CD8-positive, alpha-beta memory T cell (primary cell): ENCODE measurements at regions not wholly inside any gene's neighbourhood (a gene's known extent, or its start where the extent isn't known, plus 50 kb on each side); places are given as distances from the start of the nearest gene placed in this dataset.
"Not testable (repeated sequence)": the region's sequence is repeated elsewhere in the genome, so short reads cannot be mapped to it uniquely, and the experiment has no call there.

Source experiments
- CTCF ChIA-PET: fragments of 350-600 bp; sonication (Branson Sonifier 250); formaldehyde crosslinking; loops from one replicate; lab custom pipeline; 2021; ENCODE audit warnings: antibody characterized with exemption; lab: Charles Lee
- POLR2A ChIA-PET: fragments of 350-600 bp; sonication (Branson Sonifier 250); formaldehyde crosslinking; loops from one replicate; lab custom pipeline; 2021; ENCODE audit warnings: antibody characterized with exemption; lab: Charles Lee
- DNase-seq, 5 donors: peaks; one replicate each; pipeline versions ENCODE4 v3.0.0 to v3.0.0-alpha.2; 2020 to 2022; ENCODE audit warnings: mixed read lengths in 1 of 5
- H3K27ac ChIP-seq: one replicate; pipeline ENCODE4 v1.7.0; 2013; ENCODE audit warnings: low read depth, mild to moderate bottlenecking, low read length, moderate library complexity
- H3K27me3 ChIP-seq: 2 replicates; pipeline ENCODE4 v1.7.0; 2013; ENCODE audit warnings: low read length, mild to moderate bottlenecking; ENCODE audit not compliant: insufficient read depth, poor library complexity, severe bottlenecking
- H3K36me3 ChIP-seq: 2 replicates; pipeline ENCODE4 v1.7.0; 2013; ENCODE audit warnings: mild to moderate bottlenecking, low read length, moderate library complexity; ENCODE audit not compliant: insufficient read depth
- H3K4me1 ChIP-seq: 2 replicates; pipeline ENCODE4 v1.7.0; 2013; ENCODE audit warnings: mild to moderate bottlenecking, low read length, moderate library complexity; ENCODE audit not compliant: insufficient read depth
- H3K4me3 ChIP-seq: 2 replicates; pipeline ENCODE4 v1.7.0; 2013; ENCODE audit warnings: mild to moderate bottlenecking, low read length
- H3K9me3 ChIP-seq: 2 replicates; pipeline ENCODE4 v1.7.0; 2013; ENCODE audit warnings: mild to moderate bottlenecking, low read length
- H3K27ac Mint-ChIP-seq, 8 donors: one replicate each; pipeline ENCODE4 v1.8.0; 2020 to 2021; ENCODE audit warnings: mixed read lengths in 8 of 8, mild to moderate bottlenecking in 6 of 8, inconsistent platforms in 3 of 8, moderate library complexity in 3 of 8
- H3K27me3 Mint-ChIP-seq, 2 donors: one replicate each; pipeline ENCODE4 v1.8.0; 2020 to 2021; ENCODE audit warnings: mixed read lengths in 2 of 2, mild to moderate bottlenecking in 1 of 2, moderate library complexity in 1 of 2
- H3K36me3 Mint-ChIP-seq, 3 donors: one replicate each; pipeline ENCODE4 v1.8.0; 2020 to 2021; ENCODE audit warnings: mixed read lengths in 3 of 3, inconsistent platforms in 1 of 3, mild to moderate bottlenecking in 1 of 3
- H3K4me1 Mint-ChIP-seq, 3 donors: one replicate each; pipeline ENCODE4 v1.8.0; 2020 to 2021; ENCODE audit warnings: mixed read lengths in 3 of 3, inconsistent platforms in 1 of 3, mild to moderate bottlenecking in 1 of 3
- H3K4me3 Mint-ChIP-seq, 7 donors: one replicate each; pipeline ENCODE4 v1.8.0; 2020 to 2021; ENCODE audit warnings: mixed read lengths in 7 of 7, mild to moderate bottlenecking in 6 of 7, moderate library complexity in 4 of 7, inconsistent platforms in 2 of 7
- H3K9me3 Mint-ChIP-seq, 5 donors: one replicate each; pipeline ENCODE4 v1.8.0; 2020 to 2022; ENCODE audit warnings: mixed read lengths in 5 of 5, mild to moderate bottlenecking in 3 of 5, moderate library complexity in 2 of 5, inconsistent platforms in 1 of 5

- H3K4me1 ChIP-seq, H3K27me3 ChIP-seq, CTCF ChIA-PET, DNase-seq, H3K4me3 Mint-ChIP-seq, H3K9me3 ChIP-seq, H3K27ac Mint-ChIP-seq, H3K36me3 ChIP-seq, H3K27me3 Mint-ChIP-seq, H3K9me3 Mint-ChIP-seq, H3K4me3 ChIP-seq, H3K27ac ChIP-seq, H3K36me3 Mint-ChIP-seq, POLR2A ChIA-PET: not testable (repeated sequence)
- H3K4me1 Mint-ChIP-seq: peaks cover 3 to 16% (median 13%) of the 10 kb centered on the region in 3 donors
These were observed 462.9 kb upstream of the JARID2 start for GRCh38 chr6:14782921-14783464.

GRCh38 chr6:14783594-14783993 is 462.3 kb upstream of the JARID2 start:
- Mint-ChIP-seq H3K4me1 (peaks cover 3 to 16% (median 13%) of the 10 kb centered on the region in 3 donors), H3K9me3 (peaks cover 0 to 2% (median 0%) of the 10 kb centered on the region in 5 donors), H3K27me3 (peaks cover 0 to 4% of the 10 kb centered on the region in 2 donors), H3K4me3 (no peak overlapping the region), H3K36me3 (no peaks in the 10 kb centered on the region), H3K27ac (no peak overlapping the region)
- Histone ChIP-seq H3K4me3 (no peak overlapping the region), H3K9me3 (no peaks in the 10 kb centered on the region), H3K27me3 (no peaks in the 10 kb centered on the region), H3K36me3 (no peaks in the 10 kb centered on the region), H3K27ac (no peak overlapping the region), H3K4me1 (peaks cover 7% of the 10 kb centered on the region)
- DNase-seq: no peak
- CTCF ChIA-PET: no interaction called here
- POLR2A ChIA-PET: no interaction called here

DNA sequence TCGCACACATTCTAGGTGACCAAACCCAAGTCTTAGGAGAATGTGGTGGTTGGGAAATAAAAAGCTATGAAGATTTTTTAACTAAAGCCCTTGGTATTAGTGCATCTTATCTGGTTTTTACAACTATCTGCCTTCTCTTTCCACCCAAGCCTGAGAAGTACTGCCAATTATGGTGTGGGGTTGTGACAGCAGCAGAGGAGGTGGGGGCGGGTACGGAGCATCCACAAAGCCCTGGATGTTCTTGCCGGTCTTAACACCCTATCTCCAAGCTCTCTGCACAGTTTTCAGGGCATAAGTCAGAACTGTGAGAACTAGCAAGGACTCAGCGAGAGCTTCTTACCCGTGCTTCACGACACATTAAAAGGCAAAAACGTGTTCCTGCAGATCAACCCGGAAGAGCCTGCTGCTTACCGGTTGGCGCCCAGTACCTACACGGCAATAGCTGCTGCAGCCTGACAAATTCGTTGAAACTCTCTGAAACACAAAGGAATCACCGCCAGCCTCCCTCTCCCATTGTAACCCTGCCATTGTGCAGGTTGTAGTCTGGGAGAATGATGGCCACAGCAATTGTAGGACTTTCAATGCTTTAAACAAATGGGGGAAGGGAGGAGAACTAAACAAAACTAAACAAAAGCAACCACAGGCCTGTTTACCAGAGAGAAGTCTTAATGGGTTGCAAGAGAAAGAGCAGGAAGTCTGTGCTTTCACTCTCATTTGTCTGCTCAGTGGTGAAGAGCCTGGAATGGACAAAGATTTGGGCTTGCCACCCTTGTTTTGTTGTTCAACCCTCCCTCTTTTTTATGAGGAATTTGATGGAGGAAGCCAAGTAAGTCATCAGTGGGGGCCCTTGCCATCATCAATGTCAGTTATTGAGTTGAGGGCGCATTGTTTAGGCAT is 461.0 kb upstream of the JARID2 start:
- ChIA-PET CTCF (no interaction called here), POLR2A (interaction anchor here (0.7 kb wide), 1 partner anchor 465 kb away, joined by 3 read pairs; no protein-coding TSS in a partner anchor)
- Histone ChIP-seq H3K36me3 (no peaks in the 10 kb centered on the region), H3K4me3 (peak overlapping the region; percentile 10), H3K27me3 (no peaks in the 10 kb centered on the region), H3K27ac (no peak overlapping the region), H3K9me3 (no peaks in the 10 kb centered on the region), H3K4me1 (peaks cover 7% of the 10 kb centered on the region)
- DNase-seq: peak in 1 of 5 donors; percentile 13
- H3K36me3 Mint-ChIP-seq: no peaks in the 10 kb centered on the region
- H3K9me3 Mint-ChIP-seq: peaks cover 0 to 2% (median 0%) of the 10 kb centered on the region in 5 donors
- peak overlapping the region in 5 of 8 donors; percentile 20 to 70 (median 49) for H3K27ac Mint-ChIP-seq
- H3K4me1 Mint-ChIP-seq: peaks cover 3 to 16% (median 13%) of the 10 kb centered on the region in 3 donors
- peak overlapping the region in 6 of 7 donors; percentile 33 to 78 (median 49) for H3K4me3 Mint-ChIP-seq
- H3K27me3 Mint-ChIP-seq: no peaks in the 10 kb centered on the region

DNA sequence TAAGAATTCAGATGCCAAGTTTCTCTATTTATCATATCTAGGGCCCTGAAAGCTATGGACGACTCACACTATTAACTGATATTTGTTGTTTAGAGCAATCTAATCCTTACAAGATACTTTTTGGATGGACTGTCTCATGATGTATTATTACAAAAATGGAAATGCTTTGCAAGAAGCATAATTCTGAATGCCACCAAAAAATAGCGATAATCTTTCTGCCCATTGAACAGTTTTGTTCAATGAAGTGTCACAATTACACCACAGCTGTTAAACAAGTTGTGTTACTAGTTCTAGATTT is 460.4 kb upstream of the JARID2 start:
- Histone ChIP-seq H3K27me3 (no peaks in the 10 kb centered on the region), H3K36me3 (no peaks in the 10 kb centered on the region), H3K9me3 (no peaks in the 10 kb centered on the region), H3K27ac (no peak overlapping the region), H3K4me1 (peaks cover 7% of the 10 kb centered on the region), H3K4me3 (peak overlapping the region; percentile 10)
- H3K27me3 Mint-ChIP-seq: no peaks in the 10 kb centered on the region
- H3K4me1 Mint-ChIP-seq: peaks cover 3 to 16% (median 13%) of the 10 kb centered on the region in 3 donors
- no peak overlapping the region for H3K27ac Mint-ChIP-seq
- ChIA-PET CTCF (no interaction called here), POLR2A (interaction anchor here (0.7 kb wide), 1 partner anchor 464 kb away, joined by 3 read pairs; no protein-coding TSS in a partner anchor)
- DNase-seq: no peak
- H3K9me3 Mint-ChIP-seq: peaks cover 0 to 2% (median 0%) of the 10 kb centered on the region in 5 donors
- peak overlapping the region in 1 of 7 donors; percentile 72 for H3K4me3 Mint-ChIP-seq
- no peaks in the 10 kb centered on the region for H3K36me3 Mint-ChIP-seq

DNA sequence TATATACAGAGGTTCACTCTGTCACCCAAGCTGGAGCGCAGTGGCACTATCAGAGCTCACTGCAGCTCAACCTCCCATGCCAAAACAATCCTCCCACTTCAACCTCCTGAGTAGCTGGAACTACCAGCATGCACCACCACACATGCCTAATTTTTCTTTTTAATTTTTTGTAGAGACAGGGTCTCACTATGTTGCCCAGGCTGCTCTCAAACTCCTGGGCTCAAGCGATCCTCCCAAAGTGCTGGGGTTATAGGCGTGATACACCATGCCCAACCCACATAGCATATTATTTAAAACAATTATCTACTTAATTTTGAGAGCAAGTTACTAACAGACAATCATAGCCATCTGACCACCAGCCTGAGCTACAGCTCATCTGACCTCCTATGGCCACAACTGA is 459.9 kb upstream of the JARID2 start:
- no peak overlapping the region for H3K4me3 ChIP-seq
- H3K9me3 ChIP-seq: no peaks in the 10 kb centered on the region
- Mint-ChIP-seq H3K4me3 (no peak overlapping the region), H3K27me3 (no peaks in the 10 kb centered on the region), H3K9me3 (peaks cover 0 to 2% (median 0%) of the 10 kb centered on the region in 5 donors), H3K27ac (peak overlapping the region in 1 of 8 donors; percentile 51), H3K4me1 (peaks cover 3 to 16% (median 13%) of the 10 kb centered on the region in 3 donors), H3K36me3 (no peaks in the 10 kb centered on the region)
- no peak overlapping the region for H3K27ac ChIP-seq
- no peaks in the 10 kb centered on the region for H3K36me3 ChIP-seq
- ChIA-PET CTCF (no interaction called here), POLR2A (interaction anchor here (0.7 kb wide), 1 partner anchor 463 kb away, joined by 3 read pairs; no protein-coding TSS in a partner anchor)
- H3K27me3 ChIP-seq: no peaks in the 10 kb centered on the region
- DNase-seq: no peak
- peaks cover 7% of the 10 kb centered on the region for H3K4me1 ChIP-seq

DNA sequence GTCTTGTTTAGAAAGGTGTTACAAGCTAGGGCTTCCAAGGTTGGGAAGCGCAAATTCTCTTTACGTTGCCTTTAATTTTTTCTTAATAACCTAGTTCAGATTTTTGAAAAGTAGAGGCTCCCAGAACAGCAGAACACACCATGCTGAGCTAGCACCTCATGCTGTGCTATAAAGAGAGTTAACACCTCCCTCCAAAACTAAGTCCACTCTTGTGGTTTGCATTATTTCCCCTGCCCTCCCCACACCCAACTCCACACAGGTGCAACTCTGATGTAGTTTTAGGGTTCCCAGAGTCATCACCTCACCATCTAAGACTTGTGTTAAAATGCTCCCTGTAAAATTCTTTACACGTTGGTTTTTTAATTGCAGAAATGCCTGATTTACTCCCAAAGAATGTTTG is 459.4 kb upstream of the JARID2 start:
- no peak for DNase-seq
- ChIA-PET POLR2A (no interaction called here), CTCF (no interaction called here)
- Histone ChIP-seq H3K9me3 (no peaks in the 10 kb centered on the region), H3K36me3 (no peaks in the 10 kb centered on the region), H3K27ac (no peak overlapping the region), H3K4me3 (no peak overlapping the region), H3K4me1 (peaks cover 7% of the 10 kb centered on the region), H3K27me3 (no peaks in the 10 kb centered on the region)
- Mint-ChIP-seq H3K27ac (peak overlapping the region in 1 of 8 donors; percentile 25), H3K4me1 (peaks cover 3 to 16% (median 13%) of the 10 kb centered on the region in 3 donors), H3K4me3 (no peak overlapping the region), H3K36me3 (no peaks in the 10 kb centered on the region), H3K9me3 (peaks cover 0 to 2% (median 0%) of the 10 kb centered on the region in 5 donors), H3K27me3 (no peaks in the 10 kb centered on the region)

GRCh38 chr6:14787250-14787649 is 458.6 kb upstream of the JARID2 start:
- Histone ChIP-seq H3K4me3 (no peak overlapping the region), H3K27me3 (no peaks in the 10 kb centered on the region), H3K9me3 (no peaks in the 10 kb centered on the region), H3K27ac (no peak overlapping the region), H3K36me3 (no peaks in the 10 kb centered on the region), H3K4me1 (peaks cover 7% of the 10 kb centered on the region)
- Mint-ChIP-seq H3K9me3 (peaks cover 0 to 2% (median 0%) of the 10 kb centered on the region in 5 donors), H3K4me1 (peaks cover 3 to 16% (median 13%) of the 10 kb centered on the region in 3 donors), H3K36me3 (no peaks in the 10 kb centered on the region), H3K27me3 (peaks cover 0 to 2% of the 10 kb centered on the region in 2 donors), H3K4me3 (no peak overlapping the region), H3K27ac (no peak overlapping the region)
- POLR2A ChIA-PET: no interaction called here
- CTCF ChIA-PET: no interaction called here
- no peak for DNase-seq

DNA sequence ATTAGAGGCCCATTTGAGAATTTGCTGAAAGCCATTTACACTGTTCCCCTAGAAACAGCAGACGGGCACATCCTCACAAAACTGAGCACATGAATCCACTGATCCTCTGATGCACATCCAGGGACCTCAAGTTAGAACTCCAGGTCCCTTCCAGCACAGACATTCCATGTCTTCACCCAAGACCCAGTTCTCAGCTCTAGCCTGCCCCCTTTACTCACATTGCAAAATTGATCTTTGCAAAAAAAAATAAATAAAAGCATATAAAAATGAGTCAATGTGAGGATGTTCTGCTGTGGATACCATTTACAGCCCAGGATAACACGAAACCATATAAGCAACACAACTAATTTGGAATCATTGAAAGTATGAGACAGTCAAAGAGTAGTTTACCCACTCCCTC is 458.2 kb upstream of the JARID2 start:
- peaks cover 0 to 2% (median 0%) of the 10 kb centered on the region in 5 donors for H3K9me3 Mint-ChIP-seq
- no peaks in the 10 kb centered on the region for H3K36me3 ChIP-seq
- no peak overlapping the region for H3K27ac Mint-ChIP-seq
- H3K27me3 ChIP-seq: no peaks in the 10 kb centered on the region
- no peak overlapping the region for H3K4me3 Mint-ChIP-seq
- H3K36me3 Mint-ChIP-seq: no peaks in the 10 kb centered on the region
- ChIA-PET CTCF (no interaction called here), POLR2A (no interaction called here)
- no peak for DNase-seq
- H3K4me3 ChIP-seq: no peak overlapping the region
- peaks cover 7% of the 10 kb centered on the region for H3K4me1 ChIP-seq
- no peak overlapping the region for H3K27ac ChIP-seq
- H3K27me3 Mint-ChIP-seq: peaks cover 0 to 5% of the 10 kb centered on the region in 2 donors
- peaks cover 3 to 16% (median 13%) of the 10 kb centered on the region in 3 donors for H3K4me1 Mint-ChIP-seq
- H3K9me3 ChIP-seq: no peaks in the 10 kb centered on the region
